GM23248 (cell line): ENCODE measurements at regions not wholly inside any gene's neighbourhood (a gene's known extent, or its start where the extent isn't known, plus 50 kb on each side); places are given as distances from the start of the nearest gene placed in this dataset.
"Not testable (repeated sequence)": the region's sequence is repeated elsewhere in the genome, so short reads cannot be mapped to it uniquely, and the experiment has no call there.

ENCODE experiments used
- DNase-seq: peaks from one replicate; pipeline ENCODE4 v3.0.0-alpha.2; 2015
- H2AFZ ChIP-seq: fragments of 200-600 bp; sonication (generic); 2 replicates; pipeline ENCODE4 v1.6.1; 2016; ENCODE audit warnings: antibody characterized with exemption
- H3F3A ChIP-seq: fragments of 200-600 bp; sonication (generic); 2 replicates; pipeline ENCODE4 v1.6.1; 2016; ENCODE audit warnings: mild to moderate bottlenecking, antibody characterized with exemption, mixed run types; ENCODE audit not compliant: insufficient read depth
- H3K27ac ChIP-seq: fragments of 200-600 bp; sonication (generic); 2 replicates; pipeline ENCODE4 v1.5.1; 2016; ENCODE audit warnings: mild to moderate bottlenecking
- H3K27me3 ChIP-seq: fragments of 200-600 bp; sonication (generic); replicated peaks from 2 replicates; pipeline ENCODE4 v1.6.1; 2016; ENCODE audit warnings: mild to moderate bottlenecking; ENCODE audit not compliant: insufficient read depth
- H3K36me3 ChIP-seq: fragments of 200-600 bp; sonication (generic); 2 replicates; pipeline ENCODE4 v1.6.1; 2016; ENCODE audit warnings: low read depth, mild to moderate bottlenecking
- H3K4me1 ChIP-seq: fragments of 200-600 bp; sonication (generic); 2 replicates; pipeline ENCODE4 v1.6.1; 2016; ENCODE audit warnings: mild to moderate bottlenecking; ENCODE audit not compliant: insufficient read depth
- H3K4me2 ChIP-seq: fragments of 200-600 bp; sonication (generic); one replicate; pipeline ENCODE4 v1.6.1; 2016; ENCODE audit warnings: mild to moderate bottlenecking; ENCODE audit not compliant: unreplicated experiment
- H3K4me3 ChIP-seq: fragments of 200-600 bp; sonication (generic); 2 replicates; pipeline ENCODE4 v1.5.1; 2016; ENCODE audit warnings: mild to moderate bottlenecking
- H3K79me2 ChIP-seq: fragments of 200-600 bp; sonication (generic); 2 replicates; pipeline ENCODE4 v1.6.1; 2016; ENCODE audit warnings: mild to moderate bottlenecking; ENCODE audit not compliant: insufficient read depth
- H3K9ac ChIP-seq: fragments of 200-600 bp; sonication (generic); 2 replicates; pipeline ENCODE4 v1.6.1; 2016; ENCODE audit warnings: mild to moderate bottlenecking
- H3K9me2 ChIP-seq: fragments of 200-600 bp; sonication (generic); 2 replicates; pipeline ENCODE4 v1.6.1; 2016; ENCODE audit warnings: mixed run types, mild to moderate bottlenecking, moderate library complexity; ENCODE audit not compliant: insufficient read depth
- H3K9me3 ChIP-seq: fragments of 200-600 bp; sonication (generic); one replicate; pipeline ENCODE4 v1.6.1; 2017; ENCODE audit warnings: low read depth
- H4K20me1 ChIP-seq: fragments of 200-600 bp; sonication (generic); 2 replicates; pipeline ENCODE4 v1.6.0; 2016; ENCODE audit not compliant: insufficient read depth
- EZH2 ChIP-seq: fragments of 200-600 bp; sonication (generic); IDR thresholded peaks from 2 replicates; pipeline ENCODE4 v1.6.1; 2018; ENCODE audit warnings: antibody characterized with exemption, mild to moderate bottlenecking; ENCODE audit not compliant: insufficient read depth, poor library complexity, severe bottlenecking
- EZH2phosphoT487 ChIP-seq: fragments of 200-600 bp; sonication (generic); IDR thresholded peaks from 2 replicates; pipeline ENCODE4 v1.6.1; 2018; ENCODE audit warnings: antibody characterized with exemption, moderate library complexity, mild to moderate bottlenecking, low read depth; ENCODE audit not compliant: insufficient read depth
- WGBS, 2 experiments: methylation state at CpG; one replicate each; pipeline ENCODE4 v1.1.6; 2015 to 2017; ENCODE audit warnings: low lambda C conversion rate in 2 of 2, low coverage in 1 of 2; ENCODE audit errors: missing lambda C conversion rate in 2 of 2; 5-methylcytosine and 5-hydroxymethylcytosine counted together
- in situ Hi-C: fragments of 300-500 bp; cut with MboI; formaldehyde crosslinking; loops from 2 replicates; pipeline ENCODE4 v1.15.0; 2020

DNA sequence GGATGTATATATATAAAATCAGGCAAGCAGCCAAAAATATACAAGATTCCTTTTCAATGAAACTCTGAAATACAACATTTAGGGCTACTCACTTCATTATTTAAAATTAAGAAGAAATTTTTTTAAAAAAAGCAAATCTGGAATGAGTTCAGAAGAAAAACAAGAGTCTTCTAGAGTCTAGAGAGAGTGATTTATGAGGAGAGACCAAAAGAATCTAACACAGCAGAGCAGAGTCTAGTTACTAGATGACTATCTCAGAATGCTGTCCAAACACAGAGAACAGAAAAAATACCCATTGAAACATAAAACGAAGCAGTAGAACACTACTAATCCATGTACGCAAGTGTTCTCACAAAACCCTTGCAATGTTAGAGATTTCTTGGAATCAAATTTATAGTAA is 275.2 kb upstream of the CBLB start:
- Histone ChIP-seq H2AFZ (no peak overlapping the region), H3K4me1 (no peaks in the 10 kb centered on the region), H3K9me2 (no peaks in the 10 kb centered on the region), H3K4me2 (no peak overlapping the region), H3K27ac (no peak overlapping the region), H3K9me3 (no peaks in the 10 kb centered on the region), H3K36me3 (no peaks in the 10 kb centered on the region), H3K4me3 (no peak overlapping the region), H4K20me1 (no peaks in the 10 kb centered on the region), H3K27me3 (no peaks in the 10 kb centered on the region), H3F3A (no peaks in the 10 kb centered on the region), H3K79me2 (no peaks in the 10 kb centered on the region), H3K9ac (no peak overlapping the region)
- 95 to 96% methylated on average over 2 of the region's 2 CpGs for WGBS, 2 experiments
- no peak for DNase-seq
- TF ChIP-seq EZH2, result no peak
- TF ChIP-seq EZH2phosphoT487, result no peak
- in situ Hi-C loops, result no loop called here

- H3K36me3 ChIP-seq, H3K9me2 ChIP-seq, H3K4me2 ChIP-seq, H3K4me1 ChIP-seq, H3K27me3 ChIP-seq, H4K20me1 ChIP-seq, DNase-seq, H3K9ac ChIP-seq, H3K79me2 ChIP-seq, H3K9me3 ChIP-seq, H3K27ac ChIP-seq, H2AFZ ChIP-seq, H3K4me3 ChIP-seq, H3F3A ChIP-seq, in situ Hi-C loops: not testable (repeated sequence)
- 86 to 89% methylated on average over 17 to 22 of the region's 28 CpGs for WGBS, 2 experiments
Observed at GRCh38 chr3:106148440-106149082, 279.7 kb upstream of the CBLB start.

DNA sequence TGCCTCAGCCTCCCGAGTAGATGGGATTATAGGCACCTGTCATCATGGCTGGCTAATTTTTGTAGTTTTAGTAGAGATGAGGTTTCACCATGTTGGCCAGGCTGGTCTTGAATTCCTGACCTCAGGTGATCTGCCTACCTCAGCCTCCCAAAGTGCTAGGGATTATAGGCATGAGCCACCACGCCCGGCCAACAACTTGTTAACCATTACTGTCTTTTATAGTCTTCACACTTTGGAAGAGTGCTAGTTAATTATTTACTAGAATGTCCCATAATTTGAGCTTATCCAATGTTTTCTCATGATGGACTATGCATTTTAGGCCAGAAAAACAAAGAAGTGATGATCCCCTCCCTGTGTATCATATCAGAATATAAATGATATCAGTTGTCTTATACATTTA is 288.6 kb upstream of the CBLB start:
- TF ChIP-seq EZH2phosphoT487, result no peak
- no peak for TF ChIP-seq EZH2

DNA sequence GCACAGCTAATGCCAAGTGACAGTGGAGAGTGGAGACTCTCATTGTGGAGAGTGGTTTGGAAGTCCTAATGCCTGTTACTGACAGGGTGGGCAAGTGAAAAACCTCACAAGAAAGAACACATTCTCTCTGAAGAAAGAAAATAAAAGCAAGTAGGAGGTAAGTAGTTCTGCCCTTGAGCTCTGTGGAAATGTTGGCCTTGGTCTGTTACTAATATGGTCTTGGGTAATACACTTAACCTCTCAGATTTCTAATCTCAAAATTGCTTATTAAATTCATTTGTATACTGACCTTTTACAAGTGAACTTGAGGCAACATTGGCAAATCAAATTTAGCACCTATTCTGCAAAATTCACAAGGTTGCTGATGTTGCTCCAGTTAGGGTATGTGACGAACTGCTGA is 291.6 kb upstream of the CBLB start:
- Histone ChIP-seq H4K20me1 (no peaks in the 10 kb centered on the region), H3K27ac (no peak overlapping the region), H3K9me3 (peaks cover 4% of the 10 kb centered on the region), H3K4me3 (no peak overlapping the region), H3K4me2 (no peak overlapping the region), H3K9ac (no peak overlapping the region), H3K27me3 (no peaks in the 10 kb centered on the region), H3K36me3 (no peaks in the 10 kb centered on the region), H3K4me1 (no peaks in the 10 kb centered on the region), H3K79me2 (no peaks in the 10 kb centered on the region), H3F3A (no peaks in the 10 kb centered on the region), H2AFZ (no peak overlapping the region), H3K9me2 (no peaks in the 10 kb centered on the region)
- in situ Hi-C loops, result no loop called here
- TF ChIP-seq EZH2phosphoT487 (no peak), EZH2 (no peak)
- no peak for DNase-seq
- WGBS, 2 experiments, result 93 to 100% methylated on average over 1 of the region's 1 CpG

More for the DNA sequence above, 288.6 kb upstream of the CBLB start:
- Histone ChIP-seq H3K4me2 (no peak overlapping the region), H4K20me1 (no peaks in the 10 kb centered on the region), H2AFZ (no peak overlapping the region), H3K79me2 (no peaks in the 10 kb centered on the region), H3K4me3 (no peak overlapping the region), H3K27ac (no peak overlapping the region), H3F3A (no peaks in the 10 kb centered on the region), H3K4me1 (no peaks in the 10 kb centered on the region), H3K9me2 (no peaks in the 10 kb centered on the region), H3K36me3 (no peaks in the 10 kb centered on the region), H3K9me3 (no peaks in the 10 kb centered on the region), H3K9ac (no peak overlapping the region), H3K27me3 (no peaks in the 10 kb centered on the region)
- in situ Hi-C loops, result no loop called here
- 86 to 94% methylated on average over 3 of the region's 3 CpGs for WGBS, 2 experiments
- no peak for DNase-seq

- Histone ChIP-seq H3K4me2 (no peak overlapping the region), H3K27me3 (no peaks in the 10 kb centered on the region), H3F3A (no peaks in the 10 kb centered on the region), H2AFZ (no peak overlapping the region), H3K9me3 (peaks cover 4% of the 10 kb centered on the region), H3K79me2 (no peaks in the 10 kb centered on the region), H3K36me3 (no peaks in the 10 kb centered on the region), H3K9me2 (no peaks in the 10 kb centered on the region), H4K20me1 (no peaks in the 10 kb centered on the region), H3K4me3 (no peak overlapping the region), H3K9ac (no peak overlapping the region), H3K4me1 (no peaks in the 10 kb centered on the region), H3K27ac (no peak overlapping the region)
- no peak for DNase-seq
- TF ChIP-seq EZH2phosphoT487, result no peak
- no peak for TF ChIP-seq EZH2
- WGBS, 2 experiments, result 73 to 79% methylated on average over 4 of the region's 4 CpGs
- in situ Hi-C loops, result no loop called here
Observed at GRCh38 chr3:106161246-106161645, 292.4 kb upstream of the CBLB start.
